C4-2B (cell line): ENCODE measurements at regions not wholly inside any gene's neighbourhood (a gene's known extent, or its start where the extent isn't known, plus 50 kb on each side); places are given as distances from the start of the nearest gene placed in this dataset.

ENCODE experiments used
- H3K27ac ChIP-seq: fragments of 450-650 bp; 2 replicates; pipeline ENCODE4 v1.5.1; 2017
- ZFX ChIP-seq: fragments of 450-650 bp; IDR thresholded peaks from 2 replicates; pipeline ENCODE4 v1.6.1; 2017
- TF ChIP-seq, protein P1 (sequence below): fragments of 450-650 bp; conservative IDR thresholded peaks from 2 replicates; pipeline ENCODE4 v1.5.1; 2017; ENCODE audit warnings: mild to moderate bottlenecking

DNA sequence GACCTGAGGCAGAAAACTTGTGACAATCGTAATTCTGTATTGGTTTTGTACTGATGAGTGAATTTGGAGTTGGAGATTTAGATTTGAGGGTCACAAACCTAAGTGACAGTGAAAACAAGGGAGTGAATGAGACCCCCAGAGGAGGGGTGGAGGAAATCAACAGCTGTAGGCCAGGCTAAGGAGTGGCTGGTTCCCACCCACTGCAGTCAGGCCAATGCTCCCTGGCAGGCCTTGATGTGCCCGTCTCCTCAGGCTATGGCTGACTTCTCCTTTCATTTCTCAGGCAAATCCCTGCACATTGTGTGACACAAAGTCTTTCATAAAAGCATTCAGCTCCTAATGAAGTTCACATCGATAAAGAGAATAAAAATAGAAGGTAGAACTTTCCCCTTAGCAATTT, 557.6 kb downstream of the CETN3 start:
- no peak for TF ChIP-seq ZFX
- TF ChIP-seq, protein P1, sequence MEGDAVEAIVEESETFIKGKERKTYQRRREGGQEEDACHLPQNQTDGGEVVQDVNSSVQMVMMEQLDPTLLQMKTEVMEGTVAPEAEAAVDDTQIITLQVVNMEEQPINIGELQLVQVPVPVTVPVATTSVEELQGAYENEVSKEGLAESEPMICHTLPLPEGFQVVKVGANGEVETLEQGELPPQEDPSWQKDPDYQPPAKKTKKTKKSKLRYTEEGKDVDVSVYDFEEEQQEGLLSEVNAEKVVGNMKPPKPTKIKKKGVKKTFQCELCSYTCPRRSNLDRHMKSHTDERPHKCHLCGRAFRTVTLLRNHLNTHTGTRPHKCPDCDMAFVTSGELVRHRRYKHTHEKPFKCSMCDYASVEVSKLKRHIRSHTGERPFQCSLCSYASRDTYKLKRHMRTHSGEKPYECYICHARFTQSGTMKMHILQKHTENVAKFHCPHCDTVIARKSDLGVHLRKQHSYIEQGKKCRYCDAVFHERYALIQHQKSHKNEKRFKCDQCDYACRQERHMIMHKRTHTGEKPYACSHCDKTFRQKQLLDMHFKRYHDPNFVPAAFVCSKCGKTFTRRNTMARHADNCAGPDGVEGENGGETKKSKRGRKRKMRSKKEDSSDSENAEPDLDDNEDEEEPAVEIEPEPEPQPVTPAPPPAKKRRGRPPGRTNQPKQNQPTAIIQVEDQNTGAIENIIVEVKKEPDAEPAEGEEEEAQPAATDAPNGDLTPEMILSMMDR, result no peak
- H3K27ac ChIP-seq, result no peak overlapping the region

DNA sequence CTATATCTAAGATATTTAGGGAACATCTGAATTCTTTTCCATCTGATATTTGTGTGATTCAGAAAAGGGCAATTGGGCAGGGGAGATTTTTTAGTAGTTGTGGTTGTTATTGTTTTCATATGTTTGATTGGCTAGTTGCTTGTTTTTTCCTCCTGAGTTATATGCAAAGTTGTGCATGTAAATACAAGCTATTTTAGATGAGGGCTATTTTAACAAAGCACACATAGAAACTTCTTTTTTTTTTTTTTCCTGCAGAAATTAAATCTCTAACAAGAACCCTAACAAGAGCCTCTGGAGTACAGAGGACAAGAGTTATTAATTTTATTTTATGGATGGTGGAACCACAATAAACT, 559.1 kb downstream of the CETN3 start:
- TF ChIP-seq, protein P1, result no peak
- no peak for TF ChIP-seq ZFX
- no peak overlapping the region for H3K27ac ChIP-seq

DNA sequence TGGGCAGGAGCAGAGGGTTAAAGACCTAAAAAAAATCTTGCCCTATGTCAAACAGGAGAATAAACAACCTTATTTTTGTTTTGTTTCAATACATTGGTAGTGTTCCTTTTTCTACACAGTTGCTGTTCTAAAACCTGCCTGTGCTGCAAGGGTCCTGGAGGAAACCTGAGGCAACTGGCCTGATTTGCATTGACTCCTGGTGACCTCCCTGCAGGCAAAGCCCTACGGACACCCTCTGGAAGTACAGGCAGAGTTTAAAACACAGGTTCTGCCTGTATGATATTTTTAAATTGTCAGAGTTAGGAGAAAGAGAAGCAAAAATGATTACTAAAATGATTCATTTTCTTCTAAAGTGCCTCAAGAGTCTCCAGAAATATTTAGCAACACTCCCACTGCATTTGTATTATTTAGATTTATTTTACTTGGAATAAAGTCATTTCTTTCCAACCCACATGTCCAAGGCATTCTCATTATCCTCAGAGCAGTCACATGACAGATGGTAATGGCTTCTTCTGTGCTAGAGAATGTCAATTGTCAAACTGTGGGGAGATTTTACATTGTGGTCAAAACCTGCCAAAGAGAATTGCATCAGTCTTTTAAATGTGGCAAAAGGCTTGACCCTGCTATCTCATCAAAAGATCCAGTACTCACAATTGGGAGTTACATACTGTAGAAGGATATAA, 559.6 kb downstream of the CETN3 start:
- no peak overlapping the region for H3K27ac ChIP-seq
- TF ChIP-seq ZFX, result no peak

DNA sequence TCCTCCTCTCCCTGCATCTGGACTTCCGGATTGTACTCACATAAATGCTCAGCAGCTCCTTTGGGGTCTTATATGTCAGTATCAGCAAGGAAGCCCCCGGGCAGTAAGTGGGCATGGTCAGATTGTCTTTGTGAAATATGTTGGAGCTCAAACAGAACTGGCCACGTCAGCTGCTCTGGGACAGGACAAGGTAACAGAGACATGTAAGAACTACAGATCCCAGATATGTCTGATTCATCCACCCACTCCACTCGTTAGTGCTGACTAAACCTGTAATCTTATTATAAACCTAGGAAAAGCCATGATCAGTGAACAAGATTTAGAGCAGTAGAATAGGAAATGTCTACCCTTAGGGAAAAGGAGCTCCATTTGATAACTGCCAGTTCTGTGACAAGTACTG, 561.8 kb downstream of the CETN3 start:
- no peak for TF ChIP-seq ZFX
- TF ChIP-seq, protein P1, result no peak
- no peak overlapping the region for H3K27ac ChIP-seq

DNA sequence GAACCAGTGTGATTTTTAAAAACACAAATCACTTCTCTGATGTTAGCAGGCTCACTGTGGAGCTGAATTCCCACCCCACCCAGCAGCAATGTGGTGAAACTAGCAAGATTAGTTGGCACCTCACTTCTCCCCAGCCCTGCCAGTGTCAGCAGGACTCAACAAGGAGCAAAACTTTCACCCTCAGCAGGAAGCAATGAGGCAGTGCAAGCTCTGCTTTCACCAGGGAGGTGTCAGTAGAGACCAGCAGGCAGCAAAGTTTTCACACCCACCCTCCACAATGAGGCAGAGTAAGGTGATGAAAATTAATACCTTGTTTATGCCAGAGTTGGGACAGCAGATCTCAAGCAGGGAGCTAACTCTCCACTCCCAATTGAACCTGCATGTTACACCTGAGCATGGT, 565.0 kb downstream of the CETN3 start:
- no peak for TF ChIP-seq ZFX
- TF ChIP-seq, protein P1, result no peak
- no peak overlapping the region for H3K27ac ChIP-seq

DNA sequence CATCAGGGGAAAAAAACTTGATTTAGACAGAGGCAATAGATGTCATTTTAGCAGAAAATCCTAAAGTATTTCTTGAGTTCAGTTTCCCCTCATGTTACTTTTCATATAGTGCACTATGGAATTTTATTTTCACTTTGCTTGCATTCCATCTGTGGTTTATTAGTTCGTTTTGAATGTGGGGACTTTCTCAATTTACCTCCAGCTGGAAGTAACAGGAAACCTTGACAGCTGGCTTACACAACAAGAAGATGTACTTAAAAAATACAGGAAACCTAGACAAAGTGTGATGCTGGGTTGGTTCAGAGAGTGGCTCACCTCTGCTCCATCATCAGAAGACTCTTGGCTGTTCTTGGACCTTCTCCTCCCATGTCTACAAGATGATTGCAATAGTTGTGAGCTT, 567.0 kb downstream of the CETN3 start:
- H3K27ac ChIP-seq, result no peak overlapping the region
- TF ChIP-seq, protein P1, result no peak
- no peak for TF ChIP-seq ZFX

DNA sequence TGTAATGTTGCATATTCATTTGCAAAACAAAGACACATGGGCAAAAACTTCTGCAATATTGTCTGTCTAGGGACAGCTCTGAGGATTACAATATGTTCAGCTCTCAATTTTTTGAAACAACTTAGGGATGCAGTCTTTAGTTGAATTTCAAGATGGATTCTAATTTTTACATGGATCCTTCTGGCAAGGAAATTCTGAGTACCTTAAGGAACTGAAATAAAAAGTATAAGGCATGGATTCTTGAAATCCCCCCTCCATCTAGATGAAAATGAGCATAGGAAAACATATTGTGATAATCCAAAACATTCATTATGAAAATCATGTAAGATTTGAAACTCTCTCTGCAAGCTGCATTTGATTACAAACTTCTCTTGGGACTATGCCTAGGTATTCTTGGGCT, 568.6 kb downstream of the CETN3 start:
- no peak for TF ChIP-seq ZFX
- TF ChIP-seq, protein P1, result no peak
- no peak overlapping the region for H3K27ac ChIP-seq

DNA sequence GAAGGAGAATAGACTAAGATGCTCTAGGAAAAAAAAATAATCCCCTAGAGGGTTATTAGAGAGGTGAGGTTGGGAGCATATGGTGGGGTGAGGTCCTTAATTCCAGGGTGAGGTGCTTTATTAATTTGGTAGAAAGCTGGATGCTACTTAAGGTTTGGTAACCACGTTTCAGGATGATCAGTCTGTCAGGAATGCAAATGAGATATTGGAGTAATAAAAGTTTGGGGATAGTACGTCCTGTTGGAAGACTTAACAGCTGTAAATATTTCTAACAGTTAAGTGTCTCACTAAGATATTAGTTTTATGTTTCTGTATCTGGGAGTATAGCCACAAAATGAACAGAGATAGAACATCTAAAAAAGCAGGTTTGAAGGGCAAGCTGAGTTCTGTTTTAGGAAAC, 578.9 kb downstream of the CETN3 start:
- no peak for TF ChIP-seq ZFX
- TF ChIP-seq, protein P1, result no peak
- no peak overlapping the region for H3K27ac ChIP-seq
